Neutrophil (primary cell): ENCODE measurements at regions not wholly inside any gene's neighbourhood (a gene's known extent, or its start where the extent isn't known, plus 50 kb on each side); places are given as distances from the start of the nearest gene placed in this dataset.

Experiments
- H3K27ac ChIP-seq: fragments of 200-600 bp; sonication (generic); 2 replicates; pipeline ENCODE4 v1.5.1; 2016; ENCODE audit warnings: mild to moderate bottlenecking, moderate library complexity
- H3K27me3 ChIP-seq: fragments of 200-600 bp; sonication (generic); 2 replicates; pipeline ENCODE4 v1.6.0; 2016; ENCODE audit warnings: mild to moderate bottlenecking
- H3K36me3 ChIP-seq: fragments of 200-600 bp; sonication (generic); 2 replicates; pipeline ENCODE4 v1.5.1; 2017
- H3K4me1 ChIP-seq, 2 experiments: fragments of 200-600 bp in 1 of 2; sonication (generic) in 1 of 2; 1 replicate in 1 of 2; 2 replicates in 1 of 2; pipeline versions ENCODE4 v1.5.1 to v1.6.1; 2013 to 2016; ENCODE audit warnings: low read depth in 1 of 2, low read length in 1 of 2, mild to moderate bottlenecking in 1 of 2, moderate library complexity in 1 of 2; ENCODE audit not compliant: control insufficient read depth in 1 of 2, insufficient read depth in 1 of 2
- H3K4me3 ChIP-seq, 2 experiments: fragments of 200-600 bp in 1 of 2; sonication (generic) in 1 of 2; 1 replicate in 1 of 2; 2 replicates in 1 of 2; pipeline ENCODE4 v1.5.1; 2013 to 2016; ENCODE audit warnings: low read depth in 1 of 2, low read length in 1 of 2, mild to moderate bottlenecking in 1 of 2, moderate library complexity in 1 of 2
- H3K9me3 ChIP-seq: fragments of 200-600 bp; sonication (generic); 2 replicates; pipeline ENCODE4 v1.5.1; 2016
- CTCF ChIP-seq: fragments of 200-600 bp; sonication (generic); IDR thresholded peaks from 2 replicates; pipeline ENCODE4 v1.5.1; 2016; ENCODE audit warnings: antibody characterized with exemption

DNA sequence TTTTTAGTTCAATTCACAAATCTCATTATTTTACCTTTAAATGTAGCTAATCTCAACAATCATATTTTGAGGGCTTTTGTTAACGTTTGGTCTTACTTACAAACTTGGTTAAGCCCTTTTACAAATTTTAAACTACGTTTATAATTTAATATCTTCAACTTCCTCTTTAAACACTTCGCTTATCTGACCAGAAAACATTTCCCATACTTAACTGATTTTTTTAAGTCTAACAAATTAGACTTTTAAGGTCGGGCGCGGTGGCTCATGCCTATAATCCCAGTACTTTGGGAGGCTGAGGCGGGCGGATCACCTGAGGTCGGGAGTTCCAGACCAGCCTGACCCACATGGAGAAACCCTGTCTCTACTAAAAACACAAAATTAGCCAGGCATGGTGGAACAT is 300.9 kb downstream of the LMX1A start:
- Histone ChIP-seq H3K27me3 (peaks cover 10% of the 10 kb centered on the region), H3K36me3 (no peaks in the 10 kb centered on the region), H3K4me3 (no peak overlapping the region), H3K9me3 (no peaks in the 10 kb centered on the region), H3K27ac (no peak overlapping the region), H3K4me1 (no peaks in the 10 kb centered on the region)
- TF ChIP-seq CTCF: no peak

GRCh38 chr1:165054627-165055026 is 301.9 kb downstream of the LMX1A start:
- TF ChIP-seq CTCF: no peak
- no peaks in the 10 kb centered on the region for H3K9me3 ChIP-seq
- peaks cover 10% of the 10 kb centered on the region for H3K27me3 ChIP-seq
- no peaks in the 10 kb centered on the region for H3K4me1 ChIP-seq
- no peak overlapping the region for H3K27ac ChIP-seq
- H3K4me3 ChIP-seq: no peak overlapping the region
- H3K36me3 ChIP-seq: no peaks in the 10 kb centered on the region

DNA sequence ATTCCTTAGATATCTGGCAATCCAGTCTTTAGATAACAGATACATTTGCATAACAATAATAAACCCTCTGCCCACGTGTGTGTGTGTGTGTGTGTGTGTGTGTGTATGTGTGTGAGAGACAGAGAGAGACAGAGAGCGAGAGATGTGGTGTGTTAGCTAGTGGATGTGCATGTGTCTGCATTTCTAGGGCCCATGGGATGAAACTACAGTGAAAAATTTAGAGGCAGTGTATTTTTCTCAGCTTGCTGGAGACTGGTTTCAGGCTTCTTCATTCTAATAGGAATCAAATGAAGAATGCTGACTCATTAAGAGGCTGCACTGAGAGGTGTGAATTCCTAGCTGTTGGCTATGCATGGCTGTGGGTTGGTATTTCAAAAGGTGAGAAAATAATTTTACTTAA is 303.2 kb downstream of the LMX1A start:
- Histone ChIP-seq H3K27ac (no peak overlapping the region), H3K4me3 (no peak overlapping the region)

GRCh38 chr1:165052936-165053335 is 303.6 kb downstream of the LMX1A start:
- no peaks in the 10 kb centered on the region for H3K36me3 ChIP-seq
- peaks cover 10% of the 10 kb centered on the region for H3K27me3 ChIP-seq
- no peak for TF ChIP-seq CTCF
- H3K9me3 ChIP-seq: no peaks in the 10 kb centered on the region
- H3K27ac ChIP-seq: no peak overlapping the region
- H3K4me1 ChIP-seq: no peaks in the 10 kb centered on the region
- no peak overlapping the region for H3K4me3 ChIP-seq

More for the DNA sequence above, 303.2 kb downstream of the LMX1A start:
- Histone ChIP-seq H3K9me3 (no peaks in the 10 kb centered on the region), H3K27me3 (peaks cover 10% of the 10 kb centered on the region), H3K36me3 (no peaks in the 10 kb centered on the region), H3K4me1 (no peaks in the 10 kb centered on the region)
- TF ChIP-seq CTCF: no peak

DNA sequence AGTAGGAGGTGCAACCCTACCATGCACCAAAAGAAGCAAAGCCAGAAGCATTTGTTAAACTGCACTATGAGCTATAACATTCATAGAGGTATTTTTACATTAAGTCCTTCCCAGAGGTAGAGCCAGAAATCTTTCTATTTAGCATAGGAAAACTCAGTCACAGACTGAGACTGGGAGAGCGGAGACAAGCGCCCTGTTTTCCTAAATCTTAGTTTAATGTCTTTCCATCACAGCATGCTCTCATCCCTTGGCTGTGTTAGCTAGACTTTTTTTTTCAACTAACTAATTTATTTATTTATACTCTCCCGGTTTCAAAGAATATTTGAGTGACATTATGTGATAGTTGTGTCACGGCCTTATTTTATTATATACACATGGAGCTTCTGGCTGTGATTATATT is 304.1 kb downstream of the LMX1A start:
- Histone ChIP-seq H3K27me3 (peaks cover 10% of the 10 kb centered on the region), H3K9me3 (no peaks in the 10 kb centered on the region), H3K36me3 (no peaks in the 10 kb centered on the region), H3K4me1 (no peaks in the 10 kb centered on the region), H3K4me3 (no peak overlapping the region), H3K27ac (no peak overlapping the region)
- no peak for TF ChIP-seq CTCF

- no peaks in the 10 kb centered on the region for H3K36me3 ChIP-seq
Measured at GRCh38 chr1:165050246-165050645, 306.3 kb downstream of the LMX1A start.

More at GRCh38 chr1:165050246-165050645, 306.3 kb downstream of the LMX1A start:
- H3K4me3 ChIP-seq: no peak overlapping the region
- H3K27ac ChIP-seq: no peak overlapping the region
- H3K9me3 ChIP-seq: no peaks in the 10 kb centered on the region
- H3K27me3 ChIP-seq: no peaks in the 10 kb centered on the region
- no peak for TF ChIP-seq CTCF
- H3K4me1 ChIP-seq: no peaks in the 10 kb centered on the region
